ENCODE measurements at regions not wholly inside any gene's neighbourhood (a gene's known extent, or its start where the extent isn't known, plus 50 kb on each side); places are given as distances from the start of the nearest gene placed in this dataset.
A peak's percentile ranks its signal among the peaks of the same experiment; 100 is the strongest.
"Not testable (repeated sequence)": the region's sequence is repeated elsewhere in the genome, so short reads cannot be mapped to it uniquely, and the experiment has no call there.

GRCh38 chr18:43826215-43826614 is 548.9 kb upstream of the SYT4 start:
- DNase-seq, result no peak

GRCh38 chr18:43827311-43827710 is 550.0 kb upstream of the SYT4 start:
- DNase-seq, result no peak

GRCh38 chr18:43830303-43830702 is 553.0 kb upstream of the SYT4 start:
- DNase-seq, result no peak

- peak; percentile 51 for DNase-seq
Measured at GRCh38 chr18:43830947-43831346, 553.7 kb upstream of the SYT4 start.

GRCh38 chr18:43846299-43846698 is 569.0 kb upstream of the SYT4 start:
- DNase-seq, result no peak

GRCh38 chr18:43847164-43848091 is 570.1 kb upstream of the SYT4 start:
- no peak for DNase-seq

- not testable (repeated sequence) for DNase-seq
Measured at GRCh38 chr18:43849831-43850230, 572.5 kb upstream of the SYT4 start.

- DNase-seq, result no peak
Measured at GRCh38 chr18:43855376-43855775, 578.1 kb upstream of the SYT4 start.

GRCh38 chr18:43863180-43863579 is 585.9 kb upstream of the SYT4 start:
- no peak for DNase-seq

- no peak for DNase-seq
Measured at GRCh38 chr18:43866696-43867095, 589.4 kb upstream of the SYT4 start.

- DNase-seq, result no peak
Measured at GRCh38 chr18:43868497-43868995, 591.3 kb upstream of the SYT4 start.

GRCh38 chr18:43869451-43870008 is 592.2 kb upstream of the SYT4 start:
- DNase-seq, result no peak

- no peak for DNase-seq
Measured at GRCh38 chr18:43870626-43871025, 593.3 kb upstream of the SYT4 start.

- no peak for DNase-seq
Measured at GRCh38 chr18:43875511-43875910, 598.2 kb upstream of the SYT4 start.

GRCh38 chr18:43876286-43876685 is 599.0 kb upstream of the SYT4 start:
- DNase-seq, result no peak

GRCh38 chr18:43876748-43877147 is 599.5 kb upstream of the SYT4 start:
- no peak for DNase-seq

- DNase-seq, result no peak
Measured at GRCh38 chr18:43877616-43878321, 600.5 kb upstream of the SYT4 start.

- no peak for DNase-seq
Measured at GRCh38 chr18:43879415-43879814, 602.1 kb upstream of the SYT4 start.

- no peak for DNase-seq
Measured at GRCh38 chr18:43882358-43883055, 605.2 kb upstream of the SYT4 start.

GRCh38 chr18:43883886-43884285 is 606.6 kb upstream of the SYT4 start:
- no peak for DNase-seq

GRCh38 chr18:43886341-43886740 is 609.1 kb upstream of the SYT4 start:
- no peak for DNase-seq

- no peak for DNase-seq
Measured at GRCh38 chr18:43887491-43887890, 610.2 kb upstream of the SYT4 start.

- DNase-seq, result no peak
Measured at GRCh38 chr18:43888598-43888997, 611.3 kb upstream of the SYT4 start.

Measured in NCI-H2227 treated with DMSO at 0.1 percent for 48 hours (cell line).